Sigmoid colon (tissue), 6 donors: ENCODE measurements at regions not wholly inside any gene's neighbourhood (a gene's known extent, or its start where the extent isn't known, plus 50 kb on each side); places are given as distances from the start of the nearest gene placed in this dataset.

Source experiments
- DNase-seq: peaks from one replicate; pipeline ENCODE4 v3.0.0-alpha.2; 2019
- H3K27ac ChIP-seq, 4 donors: fragments of 200-600 bp; sonication (generic); one replicate each; pipeline ENCODE4 v1.5.1; 2016 to 2019; ENCODE audit warnings: mild to moderate bottlenecking in 1 of 4
- H3K27me3 ChIP-seq, 3 donors: fragments of 200-600 bp; sonication (generic); one replicate each; pipeline ENCODE4 v1.5.1; 2019; ENCODE audit warnings: mild to moderate bottlenecking in 1 of 3
- H3K36me3 ChIP-seq, 4 donors: fragments of 200-600 bp; sonication (generic); one replicate each; pipeline ENCODE4 v1.5.1; 2016 to 2019
- H3K4me1 ChIP-seq, 4 donors: fragments of 200-600 bp; sonication (generic); one replicate each; pipeline ENCODE4 v1.5.1; 2017 to 2019
- H3K4me3 ChIP-seq, 4 donors: fragments of 200-600 bp; sonication (generic); one replicate each; pipeline ENCODE4 v1.5.1; 2017 to 2019; ENCODE audit warnings: mild to moderate bottlenecking in 2 of 4, moderate library complexity in 1 of 4
- H3K9me3 ChIP-seq, 4 donors: fragments of 200-600 bp in 3 of 4; sonication (generic) in 3 of 4; one replicate each; pipeline versions ENCODE4 v1.5.1 to v1.6.1; 2013 to 2019
- CTCF ChIP-seq, 4 experiments: fragments of 450-650 bp in 3 of 4; fragments of 200-600 bp in 1 of 4; IDR thresholded peaks; one replicate each; pipeline ENCODE4 v1.5.1; 2016 to 2019; ENCODE audit warnings: antibody characterized with exemption in 4 of 4, mild to moderate bottlenecking in 3 of 4, moderate library complexity in 2 of 4
- EP300 ChIP-seq, 4 donors: sonication (generic); formaldehyde crosslinking; IDR thresholded peaks; one replicate each; pipeline ENCODE4 v1.6.1; 2017; ENCODE audit warnings: antibody characterized with exemption in 4 of 4
- POLR2A ChIP-seq, 2 donors: fragments of 450-650 bp; IDR thresholded peaks; one replicate each; pipeline ENCODE4 v1.6.1; 2016; ENCODE audit warnings: antibody characterized with exemption in 2 of 2, mild to moderate bottlenecking in 2 of 2, moderate library complexity in 2 of 2
- POLR2AphosphoS5 ChIP-seq, 4 donors: sonication (generic); formaldehyde crosslinking; IDR thresholded peaks; one replicate each; pipeline ENCODE4 v1.6.1; 2017; ENCODE audit warnings: antibody characterized with exemption in 4 of 4
- WGBS, 2 donors: extraction: QIAGEN DNeasy Blood & Tissue Kit; methylation state at CpG; one replicate each; pipeline ENCODE4 v1.1.7; 2013; 5-methylcytosine and 5-hydroxymethylcytosine counted together
- intact Hi-C: fragments of 100-400 bp; cut with DNase I; formaldehyde crosslinking; loops from one replicate; pipeline ENCODE4 v1.15.1; 2023
- donor health status: healthy with polysubstance abuse.
- donor health status: healthy.

- Histone ChIP-seq H3K27me3 (peaks cover 0 to 24% (median 2%) of the 10 kb centered on the region in 3 donors), H3K27ac (no peak overlapping the region), H3K4me3 (no peak overlapping the region), H3K36me3 (peaks cover 0 to 12% (median 3%) of the 10 kb centered on the region in 4 donors), H3K4me1 (peaks cover 0 to 6% (median 4%) of the 10 kb centered on the region in 4 donors), H3K9me3 (no peaks in the 10 kb centered on the region)
- no peak for TF ChIP-seq POLR2AphosphoS5 (IDR thresholded peaks at IDR 0.05)
- no peak for TF ChIP-seq EP300 (IDR thresholded peaks at IDR 0.05)
- TF ChIP-seq POLR2A (IDR thresholded peaks at IDR 0.05) = no peak
- no peak for TF ChIP-seq CTCF (IDR thresholded peaks at IDR 0.05)
- peak; percentile 53 for DNase-seq
- intact Hi-C loops = no loop called here
- WGBS, 2 donors = 82 to 91% methylated on average over 14 of the region's 14 CpGs
Observed at GRCh38 chr3:127038466-127038865, 55.6 kb downstream of the PLXNA1 start.

- Histone ChIP-seq H3K4me3 (no peak overlapping the region), H3K9me3 (no peaks in the 10 kb centered on the region), H3K36me3 (peaks cover 0 to 7% (median 0%) of the 10 kb centered on the region in 4 donors), H3K4me1 (peaks cover 0 to 12% (median 7%) of the 10 kb centered on the region in 4 donors), H3K27ac (no peak overlapping the region), H3K27me3 (peaks cover 0 to 24% (median 2%) of the 10 kb centered on the region in 3 donors)
- WGBS, 2 donors = 87 to 91% methylated on average over 12 of the region's 12 CpGs
- intact Hi-C loops = no loop called here
- no peak for TF ChIP-seq CTCF (IDR thresholded peaks at IDR 0.05)
- TF ChIP-seq EP300 (IDR thresholded peaks at IDR 0.05) = no peak
- no peak for TF ChIP-seq POLR2A (IDR thresholded peaks at IDR 0.05)
- no peak for TF ChIP-seq POLR2AphosphoS5 (IDR thresholded peaks at IDR 0.05)
- peak; percentile 43 for DNase-seq
Observed at GRCh38 chr3:127038923-127039581, 56.1 kb downstream of the PLXNA1 start.

GRCh38 chr3:127039719-127040118 is 56.8 kb downstream of the PLXNA1 start:
- Histone ChIP-seq H3K36me3 (no peaks in the 10 kb centered on the region), H3K4me1 (peaks cover 0 to 16% (median 7%) of the 10 kb centered on the region in 4 donors), H3K9me3 (no peaks in the 10 kb centered on the region), H3K4me3 (no peak overlapping the region), H3K27me3 (peaks cover 0 to 24% (median 2%) of the 10 kb centered on the region in 3 donors), H3K27ac (no peak overlapping the region)
- intact Hi-C loops = no loop called here
- no peak for TF ChIP-seq POLR2A (IDR thresholded peaks at IDR 0.05)
- TF ChIP-seq EP300 (IDR thresholded peaks at IDR 0.05) = no peak
- TF ChIP-seq POLR2AphosphoS5 (IDR thresholded peaks at IDR 0.05) = no peak
- no peak for TF ChIP-seq CTCF (IDR thresholded peaks at IDR 0.05)
- whole genome bisulfite sequencing, 2 donors = 91 to 96% methylated on average over 9 of the region's 9 CpGs
- peak; percentile 33 for DNase-seq

- Histone ChIP-seq H3K27ac (no peak overlapping the region), H3K9me3 (no peaks in the 10 kb centered on the region), H3K4me1 (peaks cover 0 to 16% (median 7%) of the 10 kb centered on the region in 4 donors), H3K36me3 (no peaks in the 10 kb centered on the region), H3K27me3 (peaks cover 0 to 24% (median 2%) of the 10 kb centered on the region in 3 donors), H3K4me3 (no peak overlapping the region)
- DNase-seq = peak; percentile 22
- intact Hi-C loops = no loop called here
- TF ChIP-seq POLR2AphosphoS5 (IDR thresholded peaks at IDR 0.05) (no peak), CTCF (IDR thresholded peaks at IDR 0.05) (no peak), POLR2A (IDR thresholded peaks at IDR 0.05) (no peak), EP300 (IDR thresholded peaks at IDR 0.05) (no peak)
- 71 to 83% methylated on average over 4 of the region's 4 CpGs for WGBS, 2 donors
Observed at GRCh38 chr3:127040216-127040615, 57.3 kb downstream of the PLXNA1 start.
